Transverse colon (tissue), 4 donors: ENCODE measurements at regions not wholly inside any gene's neighbourhood (a gene's known extent, or its start where the extent isn't known, plus 50 kb on each side); places are given as distances from the start of the nearest gene placed in this dataset.

Experiments
- POLR2AphosphoS5 ChIP-seq, 3 donors: sonication (generic); formaldehyde crosslinking; IDR thresholded peaks; one replicate each; pipeline ENCODE4 v1.6.1; 2016; ENCODE audit warnings: antibody characterized with exemption in 3 of 3
- TF ChIP-seq, protein P1 (sequence below), 5 experiments: fragments of 200-600 bp in 3 of 5; fragments of 450-650 bp in 2 of 5; sonication (generic) in 3 of 5; IDR thresholded peaks; 1 replicate in 2 of 5; 2 replicates in 3 of 5; pipeline ENCODE4 v1.5.1; 2016 to 2017; ENCODE audit warnings: antibody characterized with exemption in 5 of 5, inconsistent platforms in 3 of 5, mild to moderate bottlenecking in 2 of 5, moderate library complexity in 1 of 5

DNA sequence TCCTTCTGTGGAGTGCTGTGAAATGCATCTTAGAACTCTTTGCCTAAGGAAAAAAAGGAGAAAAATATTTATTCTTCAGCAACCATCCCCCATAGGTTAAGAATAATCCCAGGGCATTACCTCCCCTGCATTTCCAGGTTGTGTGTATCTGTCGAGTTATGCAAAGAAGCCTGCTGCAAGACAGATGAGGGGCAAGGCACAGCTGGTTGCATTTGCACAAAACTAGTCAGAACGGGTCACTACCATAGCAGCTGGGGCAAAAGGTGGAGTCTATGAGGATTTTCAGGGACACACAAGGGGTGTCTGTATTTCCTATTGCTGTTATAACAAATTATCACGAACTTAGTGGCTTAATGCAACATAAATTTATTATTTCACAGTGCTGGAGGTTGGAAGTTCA is 443.4 kb upstream of the C1orf87 start:
- TF ChIP-seq, protein P1, sequence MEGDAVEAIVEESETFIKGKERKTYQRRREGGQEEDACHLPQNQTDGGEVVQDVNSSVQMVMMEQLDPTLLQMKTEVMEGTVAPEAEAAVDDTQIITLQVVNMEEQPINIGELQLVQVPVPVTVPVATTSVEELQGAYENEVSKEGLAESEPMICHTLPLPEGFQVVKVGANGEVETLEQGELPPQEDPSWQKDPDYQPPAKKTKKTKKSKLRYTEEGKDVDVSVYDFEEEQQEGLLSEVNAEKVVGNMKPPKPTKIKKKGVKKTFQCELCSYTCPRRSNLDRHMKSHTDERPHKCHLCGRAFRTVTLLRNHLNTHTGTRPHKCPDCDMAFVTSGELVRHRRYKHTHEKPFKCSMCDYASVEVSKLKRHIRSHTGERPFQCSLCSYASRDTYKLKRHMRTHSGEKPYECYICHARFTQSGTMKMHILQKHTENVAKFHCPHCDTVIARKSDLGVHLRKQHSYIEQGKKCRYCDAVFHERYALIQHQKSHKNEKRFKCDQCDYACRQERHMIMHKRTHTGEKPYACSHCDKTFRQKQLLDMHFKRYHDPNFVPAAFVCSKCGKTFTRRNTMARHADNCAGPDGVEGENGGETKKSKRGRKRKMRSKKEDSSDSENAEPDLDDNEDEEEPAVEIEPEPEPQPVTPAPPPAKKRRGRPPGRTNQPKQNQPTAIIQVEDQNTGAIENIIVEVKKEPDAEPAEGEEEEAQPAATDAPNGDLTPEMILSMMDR (IDR thresholded peaks at IDR 0.05) = no peak
- no peak for TF ChIP-seq POLR2AphosphoS5 (IDR thresholded peaks at IDR 0.05)
